ENCODE measurements at regions not wholly inside any gene's neighbourhood (a gene's known extent, or its start where the extent isn't known, plus 50 kb on each side); places are given as distances from the start of the nearest gene placed in this dataset.
"Not testable (repeated sequence)": the region's sequence is repeated elsewhere in the genome, so short reads cannot be mapped to it uniquely, and the experiment has no call there.

DNA sequence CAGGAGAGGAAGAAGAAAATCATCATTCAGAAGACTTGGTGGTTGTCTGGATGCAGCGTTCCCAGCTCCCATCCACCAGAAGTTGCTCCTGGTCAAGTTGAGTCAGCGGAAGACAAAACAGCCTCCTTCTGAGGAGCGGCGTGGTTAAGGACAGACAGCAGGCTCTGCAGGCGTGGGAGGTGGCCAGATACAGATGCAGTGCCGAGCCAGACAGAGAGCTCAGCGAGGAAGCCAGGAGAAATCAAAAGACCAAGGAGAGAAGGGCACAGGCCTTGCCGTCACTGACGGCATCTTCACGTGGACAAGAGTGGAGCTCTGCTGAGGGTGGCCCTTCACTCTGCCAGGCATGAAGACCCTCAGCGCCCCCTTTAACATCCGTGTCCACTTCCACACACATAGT is 158.5 kb downstream of the THBS2 start:
- TF ChIP-seq CTCF (IDR thresholded peaks at IDR 0.05; ENCODE audit: low read depth, low read length), result no peak
- no peak overlapping the region for H3K4me3 ChIP-seq (ENCODE audit: low read depth, low read length)

DNA sequence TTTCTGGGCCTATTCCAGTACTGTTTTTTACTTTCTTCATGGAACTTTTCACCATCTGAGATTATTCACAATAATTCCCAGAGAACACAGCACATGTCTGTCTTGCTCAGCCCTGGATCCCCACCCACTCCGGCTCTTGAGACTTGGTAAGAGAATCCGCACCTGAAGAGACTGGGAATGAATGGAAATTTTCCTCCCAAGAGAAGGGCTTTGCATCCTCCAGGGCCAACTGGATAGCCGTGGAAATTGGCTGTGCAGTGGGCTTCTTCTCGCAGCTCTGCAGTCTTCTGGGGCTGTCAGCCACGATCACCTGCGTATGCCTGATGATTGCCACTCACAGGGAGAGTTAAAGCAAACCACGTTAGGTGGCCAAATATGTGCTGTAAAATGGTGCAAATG is 159.1 kb downstream of the THBS2 start:
- no peak for TF ChIP-seq CTCF (IDR thresholded peaks at IDR 0.05; ENCODE audit: low read depth, low read length)

DNA sequence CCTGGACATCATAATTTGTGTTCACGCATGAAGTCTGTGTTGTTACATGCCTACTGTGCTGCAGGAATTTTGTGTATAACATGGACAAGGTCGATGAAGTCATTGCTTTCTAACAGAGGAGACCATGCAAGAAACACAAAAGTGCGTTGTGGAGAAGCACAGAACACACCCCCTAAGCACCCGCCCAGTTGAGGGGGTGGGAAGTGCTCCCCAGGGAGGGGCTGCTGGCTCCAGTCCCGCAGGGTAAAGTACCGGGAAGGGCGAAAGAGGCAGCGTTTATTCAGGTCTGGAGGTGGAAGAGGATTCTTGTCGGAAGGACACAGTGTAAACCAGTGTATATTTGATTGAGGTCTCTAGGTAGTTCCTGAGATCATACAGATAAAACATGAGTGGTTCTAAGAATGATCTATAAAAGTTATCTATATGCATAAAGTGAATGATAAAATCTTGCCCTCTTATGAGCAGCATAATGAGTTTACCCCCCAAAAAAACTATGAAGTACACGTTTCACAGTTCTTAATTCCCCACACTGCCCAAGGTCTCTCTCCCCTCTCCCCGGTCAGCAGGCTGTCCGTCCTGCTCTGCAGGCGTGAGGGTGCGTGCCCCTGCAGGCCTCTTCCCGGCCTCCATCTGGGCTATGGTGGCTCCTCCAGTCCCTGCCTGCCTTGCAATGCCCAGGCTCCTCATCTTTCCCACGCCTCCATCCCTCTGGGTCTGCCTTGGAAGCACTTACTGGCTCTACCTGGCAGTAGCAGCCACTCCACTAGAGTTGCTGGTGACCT is 159.7 kb downstream of the THBS2 start:
- no peak for TF ChIP-seq CTCF (IDR thresholded peaks at IDR 0.05; ENCODE audit: low read depth, low read length)
- no peak overlapping the region for H3K4me3 ChIP-seq (ENCODE audit: low read depth, low read length)

More for the DNA sequence above, 159.1 kb downstream of the THBS2 start:
- H3K4me3 ChIP-seq (ENCODE audit: low read depth, low read length), result no peak overlapping the region

GRCh38 chr6:169093066-169093723 is 160.5 kb downstream of the THBS2 start:
- no peak overlapping the region for H3K4me3 ChIP-seq (ENCODE audit: low read depth, low read length)
- no peak for TF ChIP-seq CTCF (IDR thresholded peaks at IDR 0.05; ENCODE audit: low read depth, low read length)

GRCh38 chr6:169092375-169092774 is 161.3 kb downstream of the THBS2 start:
- no peak for TF ChIP-seq CTCF (IDR thresholded peaks at IDR 0.05; ENCODE audit: low read depth, low read length)
- H3K4me3 ChIP-seq (ENCODE audit: low read depth, low read length), result no peak overlapping the region

GRCh38 chr6:169090514-169091127 is 163.0 kb downstream of the THBS2 start:
- not testable (repeated sequence) for H3K4me3 ChIP-seq (ENCODE audit: low read depth, low read length)

DNA sequence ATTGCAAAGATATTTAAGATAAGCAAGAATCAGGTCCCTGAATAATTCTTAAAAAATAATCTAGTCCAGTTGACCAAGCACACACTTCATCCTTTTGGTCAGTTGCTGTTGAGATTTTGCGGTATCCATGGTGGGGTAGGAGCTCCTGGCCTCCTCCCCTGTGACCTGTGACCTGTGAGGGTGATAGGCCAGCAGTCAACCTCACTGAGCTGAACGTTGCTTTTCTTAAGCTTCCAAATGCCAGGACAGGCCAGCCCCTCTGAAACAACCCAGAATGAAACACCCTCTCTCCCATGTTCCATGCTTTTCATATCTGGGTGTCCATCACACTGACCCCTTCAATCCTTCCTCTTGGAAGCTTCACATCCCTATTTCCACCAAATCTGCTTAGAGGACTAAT is 164.9 kb downstream of the THBS2 start:
- H3K4me3 ChIP-seq (ENCODE audit: low read depth, low read length), result no peak overlapping the region
- no peak for TF ChIP-seq CTCF (IDR thresholded peaks at IDR 0.05; ENCODE audit: low read depth, low read length)
